ENCODE measurements at regions not wholly inside any gene's neighbourhood (a gene's known extent, or its start where the extent isn't known, plus 50 kb on each side); places are given as distances from the start of the nearest gene placed in this dataset.

DNA sequence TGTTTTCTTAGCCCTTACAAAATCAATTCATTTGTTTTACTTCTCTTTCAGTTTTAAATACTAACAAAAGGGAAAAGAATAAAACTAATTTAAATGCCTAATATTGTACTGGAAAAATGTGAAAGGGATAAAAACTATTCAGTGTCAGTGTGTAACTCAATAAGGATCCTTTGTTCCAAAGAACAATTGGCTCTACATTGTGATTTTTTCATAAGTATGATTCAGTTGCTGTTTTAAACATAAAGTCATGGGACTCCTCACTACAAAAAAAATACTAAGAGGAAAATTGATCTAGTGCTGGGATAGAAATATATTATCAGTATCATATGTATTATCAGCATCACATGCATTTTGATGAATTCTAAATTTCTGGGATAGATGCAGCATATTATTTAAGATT is 199.4 kb upstream of the TRAM1L1 start:
- H3K4me3 ChIP-seq (ENCODE audit: low read depth, low read length) = no peak overlapping the region
- H3K27me3 ChIP-seq (ENCODE audit: control insufficient read depth, insufficient read depth, low read length) = no peaks in the 10 kb centered on the region
- TF ChIP-seq, protein P1, sequence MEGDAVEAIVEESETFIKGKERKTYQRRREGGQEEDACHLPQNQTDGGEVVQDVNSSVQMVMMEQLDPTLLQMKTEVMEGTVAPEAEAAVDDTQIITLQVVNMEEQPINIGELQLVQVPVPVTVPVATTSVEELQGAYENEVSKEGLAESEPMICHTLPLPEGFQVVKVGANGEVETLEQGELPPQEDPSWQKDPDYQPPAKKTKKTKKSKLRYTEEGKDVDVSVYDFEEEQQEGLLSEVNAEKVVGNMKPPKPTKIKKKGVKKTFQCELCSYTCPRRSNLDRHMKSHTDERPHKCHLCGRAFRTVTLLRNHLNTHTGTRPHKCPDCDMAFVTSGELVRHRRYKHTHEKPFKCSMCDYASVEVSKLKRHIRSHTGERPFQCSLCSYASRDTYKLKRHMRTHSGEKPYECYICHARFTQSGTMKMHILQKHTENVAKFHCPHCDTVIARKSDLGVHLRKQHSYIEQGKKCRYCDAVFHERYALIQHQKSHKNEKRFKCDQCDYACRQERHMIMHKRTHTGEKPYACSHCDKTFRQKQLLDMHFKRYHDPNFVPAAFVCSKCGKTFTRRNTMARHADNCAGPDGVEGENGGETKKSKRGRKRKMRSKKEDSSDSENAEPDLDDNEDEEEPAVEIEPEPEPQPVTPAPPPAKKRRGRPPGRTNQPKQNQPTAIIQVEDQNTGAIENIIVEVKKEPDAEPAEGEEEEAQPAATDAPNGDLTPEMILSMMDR (IDR thresholded peaks at IDR 0.05; ENCODE audit: insufficient read depth, low read length, severe bottlenecking) = no peak
- H3K36me3 ChIP-seq (ENCODE audit: control insufficient read depth, insufficient read depth, low read length) = no peaks in the 10 kb centered on the region
- no peak for FAIRE-seq
- DNase-seq (ENCODE audit: low read depth) = no peak

DNA sequence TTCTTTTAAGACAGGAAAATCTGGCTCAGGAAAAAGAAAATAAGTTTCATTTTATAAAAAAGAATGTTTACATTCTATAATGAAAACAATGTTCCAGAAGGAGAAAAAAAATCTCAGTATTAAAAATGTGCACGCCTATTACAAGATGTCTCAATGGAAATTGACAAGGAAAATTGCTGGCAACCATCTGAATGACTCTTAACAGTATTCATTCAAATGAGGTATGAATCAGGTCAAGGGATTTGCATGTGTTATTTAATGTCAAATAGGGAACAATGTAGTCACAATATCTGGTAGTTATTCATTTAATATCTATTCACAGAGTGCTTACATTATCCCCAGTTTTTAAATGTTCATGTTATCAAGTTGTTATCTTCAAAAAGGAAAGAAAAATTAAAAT is 208.4 kb upstream of the TRAM1L1 start:
- H3K36me3 ChIP-seq (ENCODE audit: control insufficient read depth, insufficient read depth, low read length) = no peaks in the 10 kb centered on the region
- no peaks in the 10 kb centered on the region for H3K27me3 ChIP-seq (ENCODE audit: control insufficient read depth, insufficient read depth, low read length)
- FAIRE-seq (no peak), DNase-seq (ENCODE audit: low read depth) (no peak)
- no peak overlapping the region for H3K4me3 ChIP-seq (ENCODE audit: low read depth, low read length)
- TF ChIP-seq, protein P1 (IDR thresholded peaks at IDR 0.05; ENCODE audit: insufficient read depth, low read length, severe bottlenecking) = no peak

DNA sequence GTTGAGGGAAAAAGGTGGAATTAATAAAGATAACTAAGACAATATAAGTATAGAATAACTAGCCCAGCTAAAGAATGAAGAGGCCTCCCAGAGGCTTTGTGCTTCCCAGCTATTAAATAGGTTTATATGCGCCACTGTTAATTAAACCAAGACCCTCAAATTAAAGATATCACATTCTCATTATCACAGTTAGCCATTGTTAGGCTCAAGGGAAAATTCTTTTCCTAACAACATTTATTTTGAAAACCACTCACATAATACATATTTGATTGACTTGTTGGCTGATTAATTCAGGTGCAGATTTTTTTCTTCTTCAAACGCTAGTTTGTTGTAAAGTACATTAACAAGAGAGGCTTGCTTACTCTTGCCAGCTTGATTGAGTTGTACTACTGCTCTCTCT is 216.8 kb upstream of the TRAM1L1 start:
- no peaks in the 10 kb centered on the region for H3K36me3 ChIP-seq (ENCODE audit: control insufficient read depth, insufficient read depth, low read length)
- H3K4me3 ChIP-seq (ENCODE audit: low read depth, low read length) = no peak overlapping the region
- FAIRE-seq (no peak), DNase-seq (ENCODE audit: low read depth) (no peak)
- TF ChIP-seq, protein P1 (IDR thresholded peaks at IDR 0.05; ENCODE audit: insufficient read depth, low read length, severe bottlenecking) = no peak
- H3K27me3 ChIP-seq (ENCODE audit: control insufficient read depth, insufficient read depth, low read length) = no peaks in the 10 kb centered on the region

DNA sequence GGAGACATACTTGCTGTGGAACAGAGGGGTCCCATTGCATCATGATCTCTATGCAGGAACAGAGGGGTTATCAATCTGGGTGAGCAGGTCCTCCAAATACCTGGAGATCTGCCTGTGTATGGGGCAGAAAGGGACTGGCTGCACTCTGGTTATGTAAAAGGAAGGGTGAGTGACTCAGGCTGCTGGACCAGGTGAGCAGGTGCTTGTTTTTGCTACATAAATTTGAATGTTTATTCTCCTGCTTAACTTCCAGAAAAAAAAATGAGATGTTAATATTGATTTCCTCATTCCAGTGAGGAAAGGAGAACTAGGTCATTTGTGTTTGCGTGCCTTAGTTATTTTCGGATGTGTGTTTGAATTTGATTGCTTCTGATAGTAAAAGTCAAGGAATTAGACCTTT is 225.8 kb upstream of the TRAM1L1 start:
- Histone ChIP-seq H3K27me3 (ENCODE audit: control insufficient read depth, insufficient read depth, low read length) (no peaks in the 10 kb centered on the region), H3K36me3 (ENCODE audit: control insufficient read depth, insufficient read depth, low read length) (no peaks in the 10 kb centered on the region), H3K4me3 (ENCODE audit: low read depth, low read length) (no peak overlapping the region)
- TF ChIP-seq, protein P1 (IDR thresholded peaks at IDR 0.05; ENCODE audit: insufficient read depth, low read length, severe bottlenecking) = no peak
- FAIRE-seq = no peak
- no peak for DNase-seq (ENCODE audit: low read depth)

DNA sequence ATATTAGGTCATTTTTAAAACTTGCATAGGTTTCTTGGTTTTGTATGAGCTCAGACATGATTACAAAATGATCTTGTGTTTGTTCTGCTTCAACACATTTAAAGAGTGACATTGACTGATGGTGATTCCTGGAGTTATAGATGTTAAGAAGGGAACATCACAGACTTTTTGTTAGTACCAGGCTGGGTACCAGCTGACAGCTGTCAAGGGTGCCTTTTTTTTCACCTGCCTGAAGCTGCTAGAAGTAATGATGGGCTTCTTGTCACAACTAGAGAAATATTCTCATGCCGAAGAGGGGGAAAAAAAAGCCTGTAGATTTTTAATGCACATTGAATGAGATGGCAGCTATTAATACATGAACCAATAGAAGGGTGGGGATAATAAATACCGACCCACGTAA is 226.6 kb upstream of the TRAM1L1 start:
- Histone ChIP-seq H3K27me3 (ENCODE audit: control insufficient read depth, insufficient read depth, low read length) (no peaks in the 10 kb centered on the region), H3K36me3 (ENCODE audit: control insufficient read depth, insufficient read depth, low read length) (no peaks in the 10 kb centered on the region), H3K4me3 (ENCODE audit: low read depth, low read length) (no peak overlapping the region)
- TF ChIP-seq, protein P1 (IDR thresholded peaks at IDR 0.05; ENCODE audit: insufficient read depth, low read length, severe bottlenecking) = no peak
- DNase-seq (ENCODE audit: low read depth) = no peak
- no peak for FAIRE-seq

DNA sequence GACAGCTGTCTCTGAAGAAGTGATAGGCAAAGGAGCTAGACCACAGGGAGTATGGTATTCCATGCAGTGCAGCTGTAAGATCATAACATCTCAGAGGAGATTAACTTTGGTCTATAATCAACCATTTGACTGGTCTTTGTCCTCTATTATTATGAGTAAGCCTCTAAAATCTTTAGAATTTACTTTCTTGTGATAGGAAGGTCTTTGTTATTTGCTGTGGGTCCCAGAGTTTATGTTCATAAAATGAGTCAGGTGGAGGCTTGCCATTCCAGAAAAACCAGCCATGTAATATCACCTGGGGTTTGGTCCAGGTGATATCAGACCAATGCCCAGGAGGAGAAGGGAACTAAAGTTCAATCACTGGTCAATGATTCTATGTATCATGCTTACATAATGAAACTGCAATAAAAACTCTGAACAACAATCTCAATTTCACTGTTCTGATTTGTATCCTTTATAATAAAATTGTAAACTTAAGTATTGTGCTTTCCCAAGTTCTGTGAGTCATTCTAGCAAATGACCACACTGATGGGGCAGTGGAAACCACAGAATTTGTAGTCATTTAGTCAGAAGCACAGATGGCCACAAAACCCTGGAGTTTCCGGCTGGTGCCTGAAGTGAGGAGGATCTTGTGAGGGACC is 239.6 kb upstream of the TRAM1L1 start:
- DNase-seq (ENCODE audit: low read depth) (peak; percentile 68), FAIRE-seq (no peak)
- TF ChIP-seq, protein P1 (IDR thresholded peaks at IDR 0.05; ENCODE audit: insufficient read depth, low read length, severe bottlenecking) = no peak
- Histone ChIP-seq H3K27me3 (ENCODE audit: control insufficient read depth, insufficient read depth, low read length) (no peaks in the 10 kb centered on the region), H3K4me3 (ENCODE audit: low read depth, low read length) (no peak overlapping the region), H3K36me3 (ENCODE audit: control insufficient read depth, insufficient read depth, low read length) (no peaks in the 10 kb centered on the region)

Measured in bronchial epithelial cell (primary cell).